K562 (cell line): ENCODE measurements at regions not wholly inside any gene's neighbourhood (a gene's known extent, or its start where the extent isn't known, plus 50 kb on each side); places are given as distances from the start of the nearest gene placed in this dataset.

Experiments used
- ATAC-seq: fragments of 200-7000 bp; cut with Tn5 transposase; 3 replicates; pipeline ENCODE4 v1.9.1; 2020; ENCODE audit warnings: moderate library complexity
- BruUV-seq: library from RNA; stranded (reverse); fragments of 400-500 nt; replicated peaks from 2 replicates; lab custom pipeline; 2021; lab: Mats Ljungman, UMichigan
- CTCF ChIA-PET: fragments of 300-600 bp; formaldehyde crosslinking; extraction: SDS; loops from one replicate; lab custom pipeline; 2021; ENCODE audit warnings: low intra/inter-chr PET ratio; lab: Yijun Ruan, JAX
- POLR2A ChIA-PET: fragments of 300-600, 350-650 bp; sonication (Branson Sonifier 250); formaldehyde crosslinking; extraction: SDS; loops from one replicate; lab custom pipeline; 2021; ENCODE audit warnings: antibody characterized with exemption, inconsistent platforms; lab: Yijun Ruan, JAX
- DNase-seq, 4 experiments: peaks; one replicate each; pipeline versions ENCODE4 v3.0.0 to v3.0.0-alpha.2; 2011 to 2018; ENCODE audit warnings: low spot score in 3 of 4, mixed read lengths in 3 of 4; ENCODE audit errors: extremely low read depth in 1 of 4
- FAIRE-seq: peaks from 2 replicates; lab custom pipeline; 2011; peaks lifted over from hg19 to GRCh38; lab: Jason Lieb, UNC
- H2AFZ ChIP-seq: 2 replicates; pipeline ENCODE4 v1.6.0; 2011; ENCODE audit warnings: low read depth, low read length, control low read depth, inconsistent platforms
- H3K27ac ChIP-seq: fragments of 200-600 bp; 3 replicates; pipeline ENCODE4 v1.8.0; 2011; ENCODE audit warnings: low read depth, mild to moderate bottlenecking, control low read depth, inconsistent platforms, low read length, moderate library complexity, mixed read lengths; ENCODE audit errors: extremely low read depth
- H3K27me3 ChIP-seq, 2 experiments: fragments of 300-600 bp in 1 of 2; 2 replicates in 1 of 2; 3 replicates in 1 of 2; pipeline versions ENCODE4 v1.6.0 to v1.8.0; 2011; ENCODE audit warnings: inconsistent platforms in 2 of 2, low read length in 2 of 2, mild to moderate bottlenecking in 1 of 2, mixed read lengths in 1 of 2, moderate library complexity in 1 of 2; ENCODE audit not compliant: control insufficient read depth in 2 of 2, insufficient read depth in 2 of 2
- H3K36me3 ChIP-seq: fragments of 300-600 bp; 3 replicates; pipeline ENCODE4 v1.8.0; 2011; ENCODE audit warnings: mild to moderate bottlenecking, low read length, inconsistent platforms; ENCODE audit not compliant: control insufficient read depth, insufficient read depth
- H3K4me1 ChIP-seq, 2 experiments: fragments of 200-600 bp in 1 of 2; replicated peaks in 1 of 2; 2 replicates in 1 of 2; 3 replicates in 1 of 2; pipeline versions ENCODE4 v1.5.1 to v1.8.0; 2011; ENCODE audit warnings: inconsistent platforms in 2 of 2, low read length in 2 of 2, mild to moderate bottlenecking in 1 of 2, mixed read lengths in 1 of 2, moderate library complexity in 1 of 2; ENCODE audit not compliant: control insufficient read depth in 2 of 2, insufficient read depth in 2 of 2
- H3K4me2 ChIP-seq: 2 replicates; pipeline ENCODE4 v1.6.1; 2011; ENCODE audit warnings: low read length, control low read depth, inconsistent platforms, mixed read lengths; ENCODE audit not compliant: insufficient read depth
- H3K4me3 ChIP-seq: fragments of 200-600 bp; sonication (generic), shearing (Covaris generic); 2 replicates; pipeline ENCODE4 v1.5.1; 2016; ENCODE audit warnings: control low read depth, inconsistent platforms
- H3K79me2 ChIP-seq: fragments of 200-600 bp; 3 replicates; pipeline ENCODE4 v1.8.0; 2011; ENCODE audit warnings: low read length, inconsistent platforms; ENCODE audit not compliant: control insufficient read depth, insufficient read depth
- H3K9ac ChIP-seq, 2 experiments: 2 replicates each; pipeline versions ENCODE4 v1.6.0 to v1.6.1; 2011; ENCODE audit warnings: low read depth in 2 of 2, low read length in 2 of 2, control low read depth in 1 of 2, inconsistent platforms in 1 of 2, mild to moderate bottlenecking in 1 of 2, mixed read lengths in 1 of 2; ENCODE audit not compliant: insufficient read depth in 1 of 2
- H3K9me1 ChIP-seq: one replicate; pipeline ENCODE4 v1.6.0; 2011; ENCODE audit warnings: inconsistent platforms, mild to moderate bottlenecking, low read length, moderate library complexity; ENCODE audit not compliant: control insufficient read depth, insufficient read depth
- H3K9me3 ChIP-seq: replicated peaks from 2 replicates; pipeline ENCODE4 v1.5.1; 2011; ENCODE audit warnings: low read depth, low read length, inconsistent platforms; ENCODE audit not compliant: control insufficient read depth, insufficient read depth
- H4K20me1 ChIP-seq: replicated peaks from 2 replicates; pipeline ENCODE4 v1.6.1; 2011; ENCODE audit warnings: low read length, inconsistent platforms, mixed read lengths; ENCODE audit not compliant: control insufficient read depth, insufficient read depth
- CBX1 ChIP-seq: sonication (generic); IDR thresholded peaks from 2 replicates; pipeline ENCODE4 v1.6.1; 2016; ENCODE audit warnings: antibody characterized with exemption, low read depth, mild to moderate bottlenecking
- CHAMP1 ChIP-seq: fragments of 450-650 bp; IDR thresholded peaks from 2 replicates; pipeline ENCODE4 v1.6.1; 2016; ENCODE audit warnings: mild to moderate bottlenecking
- FUS ChIP-seq: fragments of 200-400 bp; formaldehyde crosslinking; optimal IDR thresholded peaks from 2 replicates; pipeline ENCODE3; 2017; ENCODE audit warnings: low read depth, low read length
- GABPB1 ChIP-seq: sonication (generic); formaldehyde crosslinking; IDR thresholded peaks from 2 replicates; pipeline ENCODE4 v1.8.0; 2022; ENCODE audit warnings: mild to moderate bottlenecking, missing genetic modification reagents
- HDAC3 ChIP-seq: fragments of 450-650 bp; IDR thresholded peaks from 2 replicates; pipeline ENCODE4 v1.6.1; 2018; ENCODE audit warnings: borderline replicate concordance, mild to moderate bottlenecking, moderate library complexity; ENCODE audit not compliant: partially characterized antibody
- PYGO2 ChIP-seq: fragments of 450-650 bp; IDR thresholded peaks from 2 replicates; pipeline ENCODE4 v1.6.1; 2016; ENCODE audit warnings: mild to moderate bottlenecking, missing genetic modification characterization, moderate library complexity, missing compliant biosample characterization
- TGIF2 ChIP-seq: sonication (generic); formaldehyde crosslinking; IDR thresholded peaks from 2 replicates; pipeline ENCODE4 v1.8.1; 2022; ENCODE audit warnings: mild to moderate bottlenecking, missing genetic modification reagents, moderate library complexity
- ZEB2 ChIP-seq: fragments of 450-650 bp; IDR thresholded peaks from 2 replicates; pipeline ENCODE4 v1.6.1; 2016
- ZNF12 ChIP-seq: sonication (generic); formaldehyde crosslinking; IDR thresholded peaks from 2 replicates; pipeline ENCODE4 v1.4.0; 2020; ENCODE audit warnings: mild to moderate bottlenecking, missing genetic modification reagents
- ZNF518B ChIP-seq: fragments of 250-450 bp; sonication (Bioruptor Pico); IDR thresholded peaks from 2 replicates; pipeline ENCODE4 v1.5.0; 2021; ENCODE audit warnings: mild to moderate bottlenecking, moderate library complexity
- WGBS: fragments of 100-300 bp; shearing (Covaris generic); methylation state at CpG from one replicate; pipeline ENCODE4 v1.1.6; 2016; ENCODE audit warnings: low coverage, mixed read lengths; ENCODE audit not compliant: insufficient coverage; ENCODE audit errors: missing lambda C conversion rate; 5-methylcytosine and 5-hydroxymethylcytosine counted together
- in situ Hi-C: fragments of 300-500 bp; cut with MboI; formaldehyde crosslinking; loops from 4 replicates; pipeline ENCODE4 v1.15.0; 2018; ENCODE audit warnings: inconsistent platforms, mixed read lengths
- intact Hi-C: fragments of 100-400 bp; cut with micrococcal nuclease; formaldehyde crosslinking; loops from 2 replicates; pipeline ENCODE4 v1.14.2; 2022

GRCh38 chr20:57913156-57913930 is 203.5 kb upstream of the PMEPA1 start:
- 0% methylated on average over 11 of the region's 12 CpGs for WGBS
- no TSS peak for BruUV-seq
- Histone ChIP-seq H3K36me3 (no peaks in the 10 kb centered on the region), H3K27me3 (peaks cover 0 to 1% of the 10 kb centered on the region in 2 experiments; a peak in 1 of 5 replicates), H3K4me3 (no peak overlapping the region), H3K79me2 (no peaks in the 10 kb centered on the region), H4K20me1 (0 out of 2 replicates have a peak, but pooled peaks cover 4% of the 10 kb centered on the region), H3K27ac (no peak overlapping the region), H3K9me3 (no peaks in the 10 kb centered on the region), H2AFZ (no peak overlapping the region), H3K4me1 (no peaks in the 10 kb centered on the region), H3K9ac (no peak overlapping the region), H3K9me1 (no peaks in the 10 kb centered on the region), H3K4me2 (no peak overlapping the region)
- TF ChIP-seq ZNF518B (CRISPR knock-in tag) (no peak), CHAMP1 (no peak), PYGO2 (tag) (no peak), TGIF2 (no peak), ZNF12 (no peak), ZEB2 (no peak), HDAC3 (no peak), CBX1 (no peak), GABPB1 (CRISPR knock-in tag) (no peak), FUS (no peak)
- intact Hi-C loops (no loop called here), in situ Hi-C loops (no loop called here)
- no peak for DNase-seq
- CTCF ChIA-PET: no interaction called here
- ATAC-seq: no peak
- POLR2A ChIA-PET: interaction anchor here (0.6 kb wide), 1 partner anchor 30 kb away, joined by 3 read pairs; no protein-coding TSS in a partner anchor
- FAIRE-seq: no peak
